ENCODE measurements at regions not wholly inside any gene's neighbourhood (a gene's known extent, or its start where the extent isn't known, plus 50 kb on each side); places are given as distances from the start of the nearest gene placed in this dataset.
"Not testable (repeated sequence)": the region's sequence is repeated elsewhere in the genome, so short reads cannot be mapped to it uniquely, and the experiment has no call there.

- no peak for DNase-seq
These were observed 137.7 kb upstream of the SMYD2 start for GRCh38 chr1:214143006-214143992.

GRCh38 chr1:214144521-214144920 lies 136.4 kb upstream of the SMYD2 start:
- DNase-seq, result not testable (repeated sequence)

DNA sequence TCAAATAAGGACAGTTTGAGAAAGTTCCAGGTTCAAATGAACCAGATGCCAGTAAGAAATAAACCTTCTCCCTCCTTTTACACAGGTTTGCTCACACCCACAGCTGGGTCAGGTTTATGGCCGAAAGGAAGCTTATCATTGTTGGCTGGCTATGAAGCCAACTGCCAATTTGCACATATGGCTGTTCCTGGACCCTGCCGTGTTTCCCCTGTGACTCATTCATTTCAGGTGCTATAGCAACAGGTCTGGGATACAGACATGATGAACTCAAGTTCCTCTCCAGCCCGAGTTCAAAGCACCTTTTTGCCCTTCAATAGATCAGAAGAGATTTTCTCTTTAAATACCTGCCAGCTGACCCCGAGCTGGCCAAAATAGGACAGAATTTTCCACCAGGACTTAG lies 134.4 kb upstream of the SMYD2 start:
- no peak for DNase-seq

- DNase-seq, result no peak
These were observed 126.2 kb upstream of the SMYD2 start for GRCh38 chr1:214154596-214155292.

- no peak for DNase-seq
These were observed 124.9 kb upstream of the SMYD2 start for GRCh38 chr1:214155987-214156625.

DNA sequence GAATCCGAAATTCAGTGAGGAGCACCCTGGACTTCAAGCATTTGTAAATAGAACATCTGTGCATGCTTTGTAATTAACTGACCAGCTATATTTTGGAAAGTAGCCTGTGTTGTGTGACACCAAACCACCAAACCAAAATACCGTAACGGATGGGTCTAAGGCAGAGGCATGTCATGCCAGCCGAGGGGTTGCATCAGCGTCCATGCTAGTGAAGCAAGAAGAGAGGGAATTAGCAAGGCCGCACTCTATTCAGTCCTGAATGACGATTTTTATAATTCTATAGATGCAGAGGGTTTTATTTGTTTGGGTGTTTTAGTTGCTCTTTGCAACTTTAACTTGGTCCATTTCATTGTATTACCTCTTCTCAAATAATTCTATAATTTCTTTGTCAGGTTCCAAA lies 116.8 kb upstream of the SMYD2 start:
- DNase-seq, result no peak

GRCh38 chr1:214165850-214166374 lies 115.0 kb upstream of the SMYD2 start:
- no peak for DNase-seq

GRCh38 chr1:214174508-214175199 lies 106.3 kb upstream of the SMYD2 start:
- DNase-seq, result no peak

DNA sequence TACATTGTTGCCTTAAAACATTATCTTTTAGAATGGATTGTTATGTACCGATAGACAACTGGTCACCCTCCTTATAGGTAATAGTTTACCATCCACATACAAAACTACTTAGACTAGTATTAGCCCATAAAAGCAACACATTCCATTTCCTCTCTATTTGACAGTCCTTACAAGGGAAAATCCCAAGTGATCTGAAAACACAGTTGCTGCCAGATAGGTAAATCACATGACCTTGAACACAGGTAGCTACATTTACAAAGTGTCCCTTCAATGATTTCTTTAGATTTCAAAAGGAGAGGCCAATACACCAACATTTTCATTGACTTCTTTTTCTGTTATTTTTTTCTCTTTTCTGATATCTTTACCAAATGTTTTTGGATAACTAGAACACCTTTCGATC lies 102.9 kb upstream of the SMYD2 start:
- no peak for DNase-seq

DNA sequence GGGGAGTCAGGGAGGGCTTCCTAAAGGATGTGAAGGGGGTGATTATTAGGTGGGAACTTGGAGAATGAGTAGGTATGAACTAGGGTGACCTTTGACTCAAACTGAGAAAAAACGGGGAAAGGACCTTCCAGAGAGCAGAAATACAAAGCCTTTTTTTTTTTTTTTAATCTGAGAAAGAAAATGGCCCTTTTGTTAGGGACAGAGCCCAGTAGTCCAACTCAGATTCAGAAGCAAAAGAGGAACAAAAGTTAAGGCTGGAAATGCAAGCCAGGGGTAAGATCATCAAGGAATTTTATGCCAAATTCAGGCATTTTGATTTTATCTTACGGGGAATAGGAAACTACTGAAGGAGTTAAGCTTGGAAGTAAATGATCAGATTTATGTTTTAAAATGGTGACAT lies 96.0 kb upstream of the SMYD2 start:
- no peak for DNase-seq

DNA sequence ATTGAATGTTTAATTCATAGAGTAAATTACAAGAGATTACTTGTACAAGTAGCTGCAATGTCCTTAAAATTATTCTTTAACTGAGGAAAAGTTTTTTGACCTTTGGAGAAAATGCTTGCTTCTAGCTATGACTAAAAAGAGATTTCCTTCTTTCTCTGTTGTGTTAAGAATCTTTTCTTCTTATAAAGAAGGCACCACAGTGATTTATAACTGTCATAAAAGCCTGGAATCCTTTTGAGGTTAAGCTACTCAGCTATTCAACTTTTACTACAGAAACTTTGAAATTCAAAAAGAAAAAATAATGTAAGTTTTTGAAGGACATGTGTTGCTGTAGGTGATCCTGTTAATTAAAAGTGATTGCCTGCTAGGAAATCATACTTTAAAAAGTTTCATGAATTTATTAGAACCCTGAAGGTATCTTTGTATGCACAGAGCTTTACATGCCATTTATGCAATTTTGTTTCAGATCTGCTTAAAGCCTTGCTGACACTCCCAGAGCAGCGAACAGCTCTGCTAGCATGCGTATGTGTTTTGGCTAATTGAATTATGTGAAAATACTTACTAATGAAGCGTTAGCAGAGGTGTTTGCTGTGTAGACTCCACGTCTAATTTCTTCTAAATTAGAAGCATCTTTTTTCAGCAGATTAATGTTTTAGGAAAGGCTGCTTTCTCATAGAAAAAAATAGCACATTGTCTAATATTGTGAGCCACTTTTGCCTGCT lies 94.7 kb upstream of the SMYD2 start:
- DNase-seq, result no peak

GRCh38 chr1:214187121-214187900 lies 93.6 kb upstream of the SMYD2 start:
- no peak for DNase-seq

DNA sequence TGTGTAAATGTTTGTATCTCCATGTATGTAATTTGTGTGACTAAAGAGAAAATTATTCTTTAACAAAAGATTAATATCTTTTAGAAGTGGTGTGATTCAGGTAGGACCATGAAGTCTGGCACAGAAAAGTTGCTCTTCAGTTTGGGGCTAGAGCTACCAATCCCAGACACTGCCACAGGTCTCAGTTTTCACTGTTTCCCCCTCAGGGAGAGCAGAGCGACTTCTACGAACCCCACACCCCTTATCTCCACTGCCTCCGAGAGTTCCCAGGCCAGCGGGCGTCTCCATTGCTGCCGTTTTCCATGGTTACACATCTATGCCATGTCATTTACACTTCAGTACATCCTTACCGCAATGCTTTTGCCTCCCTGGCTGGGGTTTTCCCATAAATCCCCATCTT lies 93.0 kb upstream of the SMYD2 start:
- no peak for DNase-seq

GRCh38 chr1:214188835-214189234 lies 92.1 kb upstream of the SMYD2 start:
- DNase-seq, result no peak

- no peak for DNase-seq
These were observed 87.9 kb upstream of the SMYD2 start for GRCh38 chr1:214192825-214193643.

GRCh38 chr1:214193691-214194090 lies 87.3 kb upstream of the SMYD2 start:
- DNase-seq, result no peak

DNA sequence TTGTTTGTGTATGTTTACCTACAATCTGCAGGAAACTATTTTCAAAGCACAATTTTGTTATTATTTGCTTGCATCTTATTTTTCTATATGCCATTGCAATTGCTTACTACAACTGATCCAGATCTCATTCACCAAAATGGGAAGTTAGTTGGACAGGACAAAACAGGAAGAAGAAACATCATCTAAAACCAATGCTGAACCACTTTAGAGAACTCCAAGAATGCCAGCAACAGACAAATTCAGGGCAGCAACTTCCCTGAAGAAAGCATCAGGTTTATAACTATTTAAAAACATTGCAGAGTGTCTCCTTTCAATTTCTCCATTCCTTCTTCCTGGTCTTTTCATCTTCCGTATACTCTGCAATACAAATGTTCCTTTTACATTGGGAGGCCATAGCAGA lies 82.4 kb upstream of the SMYD2 start:
- no peak for DNase-seq

DNA sequence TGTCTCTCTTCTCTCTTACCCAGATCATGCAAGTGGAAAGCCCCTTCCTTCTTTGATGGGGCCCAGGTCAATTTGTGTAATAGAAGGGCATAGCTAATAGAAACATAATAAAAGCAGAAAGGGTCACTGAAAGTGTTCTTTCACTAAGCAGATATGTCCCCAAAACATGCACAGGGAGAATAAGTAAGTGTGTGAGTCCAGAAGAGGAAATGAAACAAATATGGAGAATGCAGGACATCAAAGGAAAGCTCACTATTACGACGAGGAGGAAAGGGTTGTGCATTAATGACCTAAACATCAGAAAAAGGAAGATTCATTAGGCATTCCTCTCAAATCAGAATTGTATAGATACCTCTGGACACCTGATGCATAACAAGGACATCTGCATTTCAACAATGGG lies 81.4 kb upstream of the SMYD2 start:
- DNase-seq, result no peak

- DNase-seq, result no peak
These were observed 78.0 kb upstream of the SMYD2 start for GRCh38 chr1:214202992-214203391.

GRCh38 chr1:214205053-214205452 lies 75.9 kb upstream of the SMYD2 start:
- no peak for DNase-seq

Data from activated CD4-positive, alpha-beta T cell treated with anti-CD3 and anti-CD28 coated beads, Interleukin-2, amount 50 U/mL, for 48 hours (primary cell).